GM19351 (cell line): ENCODE measurements at regions not wholly inside any gene's neighbourhood (a gene's known extent, or its start where the extent isn't known, plus 50 kb on each side); places are given as distances from the start of the nearest gene placed in this dataset.
A peak's percentile ranks its signal among the peaks of the same experiment; 100 is the strongest.

Experiments
- ATAC-seq: cut with Tn5 transposase; IDR thresholded peaks from one replicate; pipeline ENCODE4 v1.9.1; 2021; ENCODE audit warnings: mild to moderate bottlenecking, moderate library complexity; ENCODE audit not compliant: unreplicated experiment

- peak; percentile 50 for ATAC-seq
Measured at GRCh38 chr9:129320575-129321285, 142.7 kb upstream of the IER5L start.

DNA sequence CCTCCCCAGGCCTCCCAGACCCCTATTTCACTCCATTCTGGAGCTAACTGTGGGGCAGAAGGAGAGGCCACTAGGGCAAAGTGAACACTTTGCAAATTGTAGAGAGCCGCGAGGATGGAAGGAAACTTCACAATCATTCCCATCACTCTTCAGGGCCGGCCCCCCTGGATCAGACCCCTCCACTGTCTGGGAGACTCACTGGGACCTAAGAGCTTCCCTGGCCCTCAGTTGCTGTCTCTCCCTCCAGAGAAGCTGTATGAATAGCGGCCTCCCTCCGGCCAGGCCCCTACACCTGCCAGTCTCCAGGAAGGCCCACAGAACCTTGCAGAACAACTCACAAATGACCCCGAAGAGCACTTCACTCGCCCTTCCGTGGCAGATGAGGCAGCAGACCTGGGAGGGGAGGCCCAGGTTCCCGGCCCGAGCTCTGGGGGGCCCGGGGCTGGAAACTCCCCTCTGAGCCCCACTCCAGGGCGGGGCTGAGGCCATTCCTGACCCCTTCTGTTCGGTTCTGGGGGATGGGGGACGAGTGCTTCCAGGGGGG lies 141.9 kb upstream of the IER5L start:
- no peak for ATAC-seq

- no peak for ATAC-seq
Measured at GRCh38 chr9:129319076-129319937, 141.2 kb upstream of the IER5L start.

GRCh38 chr9:129318121-129319075 lies 140.3 kb upstream of the IER5L start:
- ATAC-seq: no peak

- no peak for ATAC-seq
Measured at GRCh38 chr9:129317179-129318011, 139.3 kb upstream of the IER5L start.

DNA sequence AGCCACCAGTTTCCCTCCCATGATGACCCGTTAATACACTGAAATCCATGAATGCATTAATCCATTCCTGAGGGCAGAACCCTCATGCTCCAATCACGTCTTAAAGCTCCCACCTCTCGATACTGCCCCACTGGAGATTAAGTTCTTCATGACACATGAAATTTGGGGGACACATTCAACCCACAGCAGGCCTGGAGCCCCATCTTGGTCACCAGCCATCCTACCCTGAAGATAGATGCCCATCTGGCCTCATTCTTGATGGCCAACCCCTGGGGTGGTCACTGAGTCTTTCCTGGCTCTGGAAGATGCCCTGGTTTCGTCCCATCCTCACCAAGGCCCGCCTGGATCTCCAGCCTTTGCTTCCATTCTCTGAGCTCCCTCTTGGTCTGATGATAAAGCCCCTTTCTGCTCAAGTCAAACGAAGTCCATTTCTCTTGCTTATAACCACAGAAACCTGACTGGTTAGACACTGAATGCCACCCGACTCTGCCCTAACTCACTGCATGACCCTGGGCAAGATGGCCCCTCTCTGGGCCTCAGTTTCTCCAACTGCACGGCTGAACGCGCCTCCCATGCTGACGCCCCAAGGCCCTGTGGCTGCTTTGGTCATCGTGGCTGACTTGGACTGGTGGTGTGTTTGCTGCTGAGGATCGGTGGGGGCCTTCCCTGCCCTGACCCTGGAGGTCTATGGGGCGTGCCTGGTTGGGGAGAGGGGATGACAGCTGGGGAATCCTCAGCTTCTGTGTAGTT lies 138.4 kb upstream of the IER5L start:
- ATAC-seq: no peak

- no peak for ATAC-seq
Measured at GRCh38 chr9:129313331-129313955, 135.4 kb upstream of the IER5L start.

DNA sequence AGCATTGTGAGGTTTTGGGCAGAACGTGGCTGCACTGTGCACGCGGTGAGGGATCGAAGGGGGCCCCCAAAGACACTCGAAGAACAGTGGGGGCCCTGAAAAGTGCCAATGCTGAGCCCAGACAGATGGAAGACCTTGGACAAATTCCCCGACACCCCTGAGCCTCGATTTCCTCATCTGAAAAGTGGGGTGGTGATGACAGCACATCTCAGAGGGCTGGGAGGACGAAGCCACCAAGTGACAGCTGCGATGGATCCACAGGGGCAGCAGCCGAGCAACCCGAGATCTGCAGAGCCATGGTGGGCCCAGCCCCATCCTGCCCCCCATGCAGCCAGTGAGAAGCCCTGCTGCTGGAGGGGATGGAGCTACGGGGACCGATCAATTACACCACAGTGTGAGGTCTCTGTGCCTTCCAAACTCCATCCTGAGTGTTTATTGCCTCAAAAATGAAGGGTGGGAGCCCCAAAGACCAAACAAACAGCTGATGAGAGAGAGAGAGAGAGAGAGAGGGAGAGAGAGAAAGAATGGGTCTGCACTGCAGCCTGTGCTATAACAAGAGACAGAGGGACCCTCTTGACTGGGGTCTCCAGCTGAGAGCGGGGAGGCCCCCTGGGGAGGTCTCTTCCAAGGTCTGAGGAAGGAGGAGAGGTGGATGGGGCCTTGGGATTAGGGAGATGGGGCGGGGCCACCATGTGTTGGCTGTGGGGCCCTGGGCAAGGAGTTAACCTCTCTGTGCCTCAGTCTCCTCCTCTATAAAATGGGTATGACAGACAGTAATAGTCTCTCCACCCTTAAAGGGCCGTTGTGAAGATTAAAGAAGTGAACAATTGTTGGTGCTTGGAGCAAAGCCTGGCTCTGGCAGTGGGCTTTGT lies 134.4 kb upstream of the IER5L start:
- no peak for ATAC-seq

DNA sequence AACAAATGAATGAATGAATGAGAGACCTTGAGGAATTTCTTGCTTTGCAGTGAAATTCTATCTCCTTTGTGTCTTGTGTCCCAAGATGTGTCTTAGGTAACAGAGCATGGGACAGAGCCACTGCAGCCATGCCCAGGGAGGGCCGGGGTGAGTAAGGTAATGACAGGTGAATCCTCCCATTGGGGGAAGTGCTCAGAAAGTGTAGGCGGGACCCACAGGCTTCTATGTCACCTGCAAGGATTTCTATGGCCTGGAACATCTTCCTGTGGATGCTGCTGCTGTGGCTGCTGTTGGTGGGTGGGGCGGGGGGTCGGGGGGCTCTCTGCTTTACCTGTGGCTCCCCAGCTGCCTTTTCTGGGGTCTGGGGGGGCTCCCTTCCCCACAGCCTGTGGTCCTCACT lies 133.6 kb upstream of the IER5L start:
- ATAC-seq: no peak

- no peak for ATAC-seq
Measured at GRCh38 chr9:129310666-129311350, 132.7 kb upstream of the IER5L start.

DNA sequence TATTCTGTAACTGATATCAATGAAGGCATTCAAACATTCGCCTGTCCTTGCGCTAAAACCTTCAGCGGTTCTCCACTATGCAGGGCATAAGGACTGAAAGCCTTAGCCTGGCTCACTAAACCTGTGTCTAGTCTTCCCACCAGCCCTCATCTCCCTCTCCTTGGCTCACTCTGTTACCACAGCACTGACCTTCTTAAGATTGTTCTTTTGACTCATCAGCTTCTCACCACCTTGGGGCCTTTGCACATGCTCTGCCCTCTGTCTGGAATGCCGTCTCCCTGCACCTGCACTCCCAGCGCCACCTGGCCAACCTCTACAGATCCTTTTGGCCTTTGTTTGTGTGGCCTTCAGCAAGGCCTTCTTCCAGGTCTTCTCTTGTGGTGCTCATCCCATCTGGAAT lies 131.8 kb upstream of the IER5L start:
- no peak for ATAC-seq

DNA sequence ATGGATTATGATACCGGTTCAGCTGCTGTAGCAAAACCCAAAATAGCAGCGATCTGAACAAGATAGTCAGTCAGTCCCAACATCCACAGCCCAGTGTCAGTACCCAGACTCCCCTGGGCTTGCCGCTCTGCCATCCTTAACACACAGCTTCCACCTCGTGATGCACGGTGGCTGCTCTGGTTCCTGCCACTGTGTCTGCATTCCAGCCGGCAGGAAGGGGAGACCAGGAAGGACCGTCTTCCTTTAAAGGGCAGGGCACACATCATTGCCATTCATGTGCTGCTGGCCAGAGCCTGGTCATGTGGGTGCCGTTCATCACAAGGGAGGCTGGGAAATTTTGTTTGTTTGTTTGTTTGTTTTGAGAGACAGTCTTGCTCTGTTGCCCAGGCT lies 131.0 kb upstream of the IER5L start:
- no peak for ATAC-seq

DNA sequence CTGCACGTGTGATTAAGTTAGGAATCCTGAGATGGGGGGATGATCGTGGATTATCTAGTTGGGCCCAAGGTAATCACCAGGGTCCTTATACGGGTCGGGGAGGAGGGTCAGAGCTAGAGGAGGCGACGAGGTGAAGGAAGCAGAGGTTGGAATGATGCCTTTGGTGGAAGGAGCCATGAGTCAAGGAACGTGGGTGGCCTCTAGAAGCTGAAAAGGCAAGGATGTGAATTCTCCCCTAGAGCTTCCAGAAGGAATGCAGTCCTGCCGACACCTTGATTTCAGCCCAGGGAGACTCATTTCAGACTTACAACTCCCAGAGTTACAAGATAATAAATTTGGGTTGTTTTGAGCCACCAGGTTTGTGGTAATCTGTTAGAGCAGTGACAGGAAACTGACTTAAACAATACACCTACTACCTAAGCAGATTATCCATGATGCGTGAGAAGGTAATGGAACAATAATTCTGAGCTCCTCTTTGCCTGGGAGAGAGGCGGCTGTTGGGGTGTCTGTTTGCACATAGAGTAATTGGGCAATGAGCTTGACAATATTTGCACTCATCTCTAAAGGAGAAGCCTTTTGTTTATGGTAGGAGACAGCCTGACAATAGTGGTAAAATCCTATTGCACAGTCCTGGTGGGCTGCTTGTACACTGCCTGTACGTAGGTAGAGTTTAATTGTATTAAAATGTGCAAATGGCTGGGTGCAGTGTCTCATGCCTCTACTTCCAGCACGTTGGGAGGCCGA lies 129.3 kb upstream of the IER5L start:
- ATAC-seq: no peak

GRCh38 chr9:129306318-129306973 lies 128.4 kb upstream of the IER5L start:
- no peak for ATAC-seq

- ATAC-seq: no peak
Measured at GRCh38 chr9:129305246-129305645, 127.2 kb upstream of the IER5L start.

- ATAC-seq: no peak
Measured at GRCh38 chr9:129301941-129302340, 123.9 kb upstream of the IER5L start.
